HG03354 (cell line): ENCODE measurements at regions not wholly inside any gene's neighbourhood (a gene's known extent, or its start where the extent isn't known, plus 50 kb on each side); places are given as distances from the start of the nearest gene placed in this dataset.
A peak's percentile ranks its signal among the peaks of the same experiment; 100 is the strongest.
"Not testable (repeated sequence)": the region's sequence is repeated elsewhere in the genome, so short reads cannot be mapped to it uniquely, and the experiment has no call there.

ENCODE experiments used
- ATAC-seq: cut with Tn5 transposase; IDR thresholded peaks from one replicate; pipeline ENCODE4 v1.9.1; 2021; ENCODE audit warnings: mild to moderate bottlenecking; ENCODE audit not compliant: unreplicated experiment, poor library complexity, severe bottlenecking

DNA sequence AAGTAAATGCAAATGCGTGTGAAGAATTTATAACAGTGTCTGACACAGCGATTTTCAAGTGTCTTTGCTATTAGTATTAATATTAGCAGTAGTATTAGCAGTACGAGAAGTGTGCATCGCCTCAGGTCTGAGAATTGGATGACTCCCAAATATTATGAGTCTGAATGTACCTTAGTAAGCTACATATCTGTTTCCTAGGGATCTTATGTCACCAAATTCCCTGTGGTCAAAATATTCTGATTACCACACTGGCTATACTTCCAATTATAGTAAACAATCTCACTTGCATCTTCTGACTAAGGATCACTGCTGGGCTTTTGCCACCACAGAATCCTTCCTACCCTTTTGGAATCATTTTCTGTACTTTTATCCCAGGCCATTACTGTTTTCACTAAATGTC, 396.0 kb upstream of the MIS18BP1 start:
- ATAC-seq, result no peak

DNA sequence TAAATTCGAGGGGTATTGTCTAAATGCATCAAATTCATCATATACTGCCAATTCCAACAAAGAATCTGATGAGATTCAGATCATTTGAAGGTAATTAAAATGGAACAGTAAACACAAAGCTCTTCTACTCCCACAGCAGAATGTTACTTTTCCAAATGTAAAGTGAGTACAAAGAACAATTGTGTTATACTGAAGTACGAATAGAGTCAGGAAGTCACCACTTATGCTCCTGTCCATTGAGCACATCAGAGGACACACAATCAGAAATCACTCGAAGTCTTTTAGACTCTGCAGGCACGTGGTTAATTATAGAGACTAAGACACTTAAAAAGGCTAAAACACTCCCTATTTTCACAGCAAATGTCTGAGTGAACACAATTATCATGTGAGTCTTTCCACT, 388.5 kb upstream of the MIS18BP1 start:
- ATAC-seq, result no peak

DNA sequence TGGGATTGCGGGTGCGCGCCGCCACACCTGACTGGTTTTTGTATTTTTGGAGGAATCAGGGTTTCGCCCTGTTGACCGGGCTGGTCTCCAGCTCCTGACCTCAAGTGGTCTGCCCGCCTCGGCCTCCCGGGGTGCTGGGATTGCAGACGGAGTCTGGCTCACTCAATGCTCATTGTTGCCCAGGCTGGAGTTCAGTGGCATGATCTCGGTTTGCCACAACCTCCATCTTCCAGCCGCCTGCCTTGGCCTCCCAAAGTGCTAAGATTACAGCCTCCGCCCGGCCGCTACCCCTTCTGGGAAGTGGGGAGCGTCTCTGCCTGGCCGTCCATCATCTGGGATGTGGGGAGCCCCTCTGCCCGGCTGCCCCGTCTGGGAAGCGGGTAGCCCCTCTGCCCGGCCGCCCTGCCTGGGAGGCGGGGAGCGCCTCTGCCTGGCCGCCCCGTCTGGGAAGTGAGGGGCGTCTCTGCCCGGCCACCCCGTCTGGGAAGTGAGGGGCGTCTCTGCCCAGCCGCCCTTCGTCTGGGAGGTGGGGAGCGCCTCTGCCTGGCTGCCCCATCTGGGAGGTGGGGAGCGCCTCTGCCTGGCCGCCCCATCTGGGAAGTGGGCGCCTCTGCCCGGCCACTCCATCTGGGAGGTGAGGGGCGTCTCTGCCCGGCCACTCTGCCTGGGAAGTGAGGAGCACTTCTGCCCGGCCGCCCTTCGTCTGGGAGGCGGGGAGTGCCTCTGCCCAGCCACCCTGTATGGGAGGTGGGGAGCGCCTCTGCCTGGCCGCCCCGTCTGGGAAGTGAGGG, 381.8 kb upstream of the MIS18BP1 start:
- ATAC-seq, result not testable (repeated sequence)

GRCh38 chr14:45633220-45633984, 380.4 kb upstream of the MIS18BP1 start:
- no peak for ATAC-seq

GRCh38 chr14:45621731-45622130, 368.7 kb upstream of the MIS18BP1 start:
- no peak for ATAC-seq

- ATAC-seq, result no peak
These were observed 366.8 kb upstream of the MIS18BP1 start for GRCh38 chr14:45619831-45620230.

DNA sequence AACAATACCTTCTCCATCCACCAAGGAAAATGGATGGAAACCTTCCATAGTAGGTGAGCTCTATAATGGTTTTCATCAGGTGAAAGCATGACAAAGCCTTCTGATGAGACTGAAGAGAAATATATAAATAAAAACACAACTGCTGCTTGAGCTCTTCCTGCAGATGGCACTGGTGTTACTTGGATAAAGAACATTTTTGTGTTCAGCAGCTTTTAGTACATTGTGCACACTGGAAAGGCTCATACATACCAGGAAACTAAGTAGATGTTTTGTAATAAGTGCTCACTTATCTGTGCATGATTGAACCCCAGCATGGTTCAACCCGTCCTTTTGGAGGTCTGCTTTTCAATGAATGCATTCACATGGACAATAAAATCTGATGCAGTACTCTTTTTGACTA, 357.3 kb upstream of the MIS18BP1 start:
- ATAC-seq, result no peak

DNA sequence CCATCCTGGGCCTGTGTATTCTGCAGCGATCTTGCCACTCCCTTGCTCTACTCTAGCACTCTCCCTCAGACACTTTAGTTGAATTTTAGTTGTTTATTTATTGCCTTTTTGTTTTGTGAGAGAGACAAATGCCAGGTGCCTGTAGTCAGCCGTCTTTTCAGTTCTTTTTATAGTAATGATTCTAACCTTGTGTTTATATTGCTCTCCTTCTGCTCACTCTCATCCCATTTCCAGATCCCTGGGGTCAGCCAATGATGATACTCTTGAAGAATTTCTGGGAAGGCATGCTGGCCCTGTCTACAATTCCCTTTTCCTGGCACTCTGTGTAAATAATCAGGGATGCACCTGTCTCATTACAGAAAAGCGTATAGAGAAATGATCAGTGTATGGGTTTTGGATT, 334.1 kb upstream of the MIS18BP1 start:
- no peak for ATAC-seq

- no peak for ATAC-seq
These were observed 306.6 kb upstream of the MIS18BP1 start for GRCh38 chr14:45559626-45560025.

- ATAC-seq, result no peak
These were observed 305.2 kb upstream of the MIS18BP1 start for GRCh38 chr14:45558183-45558582.

DNA sequence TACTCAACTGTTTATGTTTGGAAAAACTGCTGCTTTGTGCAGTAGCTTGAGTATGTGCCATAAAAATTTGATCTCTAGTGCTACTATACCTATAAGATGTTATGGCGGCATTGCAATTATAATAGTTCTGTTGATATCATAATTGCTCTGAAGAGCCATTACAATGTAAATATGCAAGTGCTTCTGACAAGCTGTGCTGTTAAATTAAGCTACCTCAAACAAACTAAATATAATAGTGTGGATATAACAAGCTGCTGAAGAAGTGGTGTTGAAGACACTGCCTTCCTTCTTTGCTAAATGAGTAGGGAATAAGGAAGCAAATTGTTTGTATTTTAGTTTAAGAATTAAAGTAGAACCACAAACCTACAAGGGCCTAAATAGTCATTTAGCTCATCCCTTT, 301.0 kb upstream of the MIS18BP1 start:
- ATAC-seq, result no peak

DNA sequence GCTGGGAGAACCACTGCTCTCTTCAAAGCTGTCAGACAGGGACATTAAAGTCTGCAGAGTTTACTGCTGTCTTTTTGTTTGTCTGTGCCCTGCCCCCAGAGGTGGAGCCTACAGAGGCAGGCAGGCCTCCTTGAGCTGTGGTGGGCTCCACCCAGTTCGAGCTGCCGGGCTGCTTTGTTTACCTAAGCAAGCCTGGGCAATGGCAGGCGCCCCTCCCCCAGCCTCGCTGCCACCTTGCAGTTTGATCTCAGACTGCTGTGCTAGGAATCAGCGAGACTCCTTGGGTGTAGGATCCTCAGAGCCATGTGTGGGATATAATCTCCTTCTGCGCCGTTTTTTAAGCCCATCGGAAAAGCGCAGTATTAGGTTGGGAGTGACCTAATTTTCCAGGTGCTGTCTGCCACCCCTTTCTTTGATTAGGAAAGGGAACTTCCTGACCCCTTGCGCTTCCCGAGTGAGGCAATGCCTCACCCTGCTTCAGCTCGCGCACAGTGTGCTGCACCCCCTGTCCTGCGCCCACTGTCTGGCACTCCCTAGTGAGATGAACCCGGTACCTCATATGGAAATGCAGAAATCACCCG, 298.3 kb upstream of the MIS18BP1 start:
- ATAC-seq, result not testable (repeated sequence)

DNA sequence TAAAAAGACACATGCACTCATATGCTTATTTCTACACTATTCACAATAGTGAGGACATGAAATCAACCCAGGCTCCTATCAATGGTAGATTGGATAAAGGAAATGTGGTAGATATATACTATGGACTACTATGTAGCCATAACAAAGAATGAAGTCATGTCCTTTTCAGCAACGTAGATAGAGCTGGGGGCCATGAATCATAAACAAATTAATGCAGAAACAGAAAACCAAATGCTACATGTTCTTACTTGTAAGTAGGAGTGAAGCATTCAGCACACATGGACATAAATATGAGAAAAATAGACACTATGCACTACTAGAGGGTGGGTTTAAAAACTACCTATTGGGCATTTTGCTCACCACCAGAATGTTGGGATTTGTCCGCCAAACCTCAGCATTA, 278.0 kb upstream of the MIS18BP1 start:
- no peak for ATAC-seq

- ATAC-seq, result peak; percentile 91
These were observed 273.9 kb upstream of the MIS18BP1 start for GRCh38 chr14:45526715-45527549.

GRCh38 chr14:45519766-45520165, 266.8 kb upstream of the MIS18BP1 start:
- no peak for ATAC-seq

DNA sequence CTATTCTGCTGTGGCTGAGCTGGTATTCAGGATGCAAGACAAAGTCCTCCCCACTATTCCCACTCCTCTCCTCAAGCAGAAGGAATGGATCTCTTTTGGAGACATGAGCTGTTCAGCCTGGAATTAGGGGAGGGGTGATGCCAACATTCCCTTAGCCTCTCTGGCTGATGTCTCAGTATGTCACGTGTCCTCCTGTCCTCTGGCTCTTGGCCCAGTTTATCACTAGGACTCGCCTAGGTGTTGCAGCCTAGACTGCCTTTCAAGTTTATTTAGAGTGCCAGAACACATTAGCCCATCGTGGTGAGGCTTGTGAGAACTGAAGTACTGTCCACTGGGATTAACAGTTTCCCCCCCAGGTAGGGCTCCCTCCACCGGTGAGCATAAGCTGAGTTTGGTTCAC, 239.9 kb upstream of the MIS18BP1 start:
- no peak for ATAC-seq

DNA sequence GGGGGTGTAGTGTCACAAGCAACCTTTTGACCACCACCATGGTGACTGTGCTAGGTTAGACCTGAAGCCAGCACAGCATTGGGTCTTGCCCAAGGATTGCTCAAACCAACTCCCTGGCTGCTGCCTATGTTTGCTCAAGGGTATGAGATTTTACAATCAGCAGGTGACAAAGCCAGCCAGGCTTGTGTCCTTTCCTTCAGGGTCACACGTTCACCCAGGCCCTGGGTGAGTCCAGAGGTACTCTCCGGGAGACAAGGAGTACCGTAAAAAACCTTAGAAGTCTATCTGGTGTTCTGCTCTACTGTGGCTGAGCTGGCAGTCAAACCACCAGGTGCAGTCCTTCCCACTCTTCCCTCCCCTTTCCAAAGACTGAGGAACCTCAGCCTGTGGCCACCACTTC, 238.9 kb upstream of the MIS18BP1 start:
- ATAC-seq, result no peak

DNA sequence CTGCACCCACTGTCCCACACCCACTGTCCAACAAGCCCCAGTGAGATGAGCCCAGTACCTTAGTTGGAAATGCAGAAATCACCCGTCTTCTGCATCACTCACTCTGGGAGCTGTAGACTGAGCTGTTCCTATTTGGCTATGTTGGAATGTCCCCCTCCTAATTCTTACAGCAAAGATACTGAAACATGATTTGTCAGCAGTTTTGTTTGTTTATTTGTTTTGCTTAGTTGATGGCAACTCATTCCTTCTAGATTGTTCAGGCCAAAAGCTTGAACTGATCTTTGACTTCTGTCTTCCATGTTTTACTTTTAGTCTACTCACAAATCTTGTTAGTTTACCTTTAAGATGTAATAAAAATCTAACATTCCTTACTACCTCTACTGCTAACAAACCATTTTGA, 233.6 kb upstream of the MIS18BP1 start:
- ATAC-seq, result no peak

GRCh38 chr14:45467023-45467422, 214.0 kb upstream of the MIS18BP1 start:
- ATAC-seq, result no peak

- ATAC-seq, result no peak
These were observed 181.2 kb upstream of the MIS18BP1 start for GRCh38 chr14:45434221-45434620.
